Stimulated activated CD4-positive, alpha-beta T cell treated with anti-CD3 and anti-CD28 coated beads, Interleukin-1b, Interleukin-23, amount 100 ng/mL, for 48 hours (primary cell): ENCODE measurements at regions not wholly inside any gene's neighbourhood (a gene's known extent, or its start where the extent isn't known, plus 50 kb on each side); places are given as distances from the start of the nearest gene placed in this dataset.
"Not testable (repeated sequence)": the region's sequence is repeated elsewhere in the genome, so short reads cannot be mapped to it uniquely, and the experiment has no call there.

Experiments used
- DNase-seq: peaks from one replicate; pipeline ENCODE4 v3.0.0-alpha.2; 2020

- DNase-seq = not testable (repeated sequence)
Observed at GRCh38 chr1:188812836-188813573, 1664.7 kb downstream of the BRINP3 start.

DNA sequence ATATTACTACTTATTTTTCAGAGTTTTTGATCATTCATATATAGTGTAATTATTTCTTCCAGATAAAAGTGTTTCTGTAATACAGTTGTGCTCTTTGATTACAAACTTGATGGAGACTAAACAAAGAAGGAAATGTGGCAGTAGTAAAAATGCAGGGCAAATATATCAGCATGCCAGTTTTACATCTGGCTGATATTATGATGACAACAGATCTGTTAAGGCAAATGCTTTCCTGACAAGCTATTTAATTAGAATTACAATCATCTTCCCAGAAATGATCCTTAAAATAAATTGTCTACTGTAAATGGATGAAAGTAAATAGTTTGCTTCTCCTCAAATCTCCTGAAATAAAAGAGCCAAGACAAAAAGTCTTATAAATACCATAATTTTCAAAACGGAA is 1659.8 kb downstream of the BRINP3 start:
- DNase-seq = no peak

GRCh38 chr1:188822248-188822647 is 1655.4 kb downstream of the BRINP3 start:
- DNase-seq = no peak

DNA sequence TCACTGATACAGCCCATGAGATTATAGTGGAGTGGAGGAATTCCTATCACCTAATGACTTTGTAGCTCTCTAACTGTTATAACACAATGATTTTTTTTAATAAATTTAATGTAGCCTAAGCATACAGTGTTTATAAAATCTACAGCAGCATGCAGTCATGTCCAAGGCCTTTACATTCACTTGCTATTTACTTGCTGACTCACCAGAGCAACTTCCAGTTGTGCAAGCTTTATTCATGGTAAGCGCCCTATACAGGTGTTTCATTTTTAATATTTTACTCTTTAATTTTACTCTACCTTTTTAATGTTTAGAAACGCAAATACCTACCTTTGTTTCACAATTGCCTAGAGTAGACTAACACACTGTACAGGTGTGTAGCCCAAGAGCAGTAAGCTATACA is 1652.2 kb downstream of the BRINP3 start:
- no peak for DNase-seq

GRCh38 chr1:188826800-188827199 is 1650.9 kb downstream of the BRINP3 start:
- no peak for DNase-seq

DNA sequence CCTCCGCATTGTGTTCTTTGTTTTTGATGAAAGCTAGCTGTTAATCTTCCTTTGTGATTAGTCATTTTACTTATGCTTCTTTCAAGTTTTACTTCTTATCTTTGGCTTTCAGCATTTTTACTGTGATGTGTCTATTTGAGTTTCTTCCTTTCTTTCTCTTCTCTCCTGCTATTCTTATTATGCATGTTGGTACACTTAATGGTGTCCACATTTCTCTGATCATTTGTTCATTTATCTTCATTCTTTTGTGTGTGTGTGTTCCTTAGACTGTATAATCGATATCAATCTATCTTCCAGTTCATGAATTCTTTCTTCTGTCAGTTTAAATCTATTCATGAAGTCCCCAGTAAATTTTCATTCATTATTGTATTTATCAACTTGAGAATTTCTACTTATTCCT is 1650.3 kb downstream of the BRINP3 start:
- DNase-seq = no peak

DNA sequence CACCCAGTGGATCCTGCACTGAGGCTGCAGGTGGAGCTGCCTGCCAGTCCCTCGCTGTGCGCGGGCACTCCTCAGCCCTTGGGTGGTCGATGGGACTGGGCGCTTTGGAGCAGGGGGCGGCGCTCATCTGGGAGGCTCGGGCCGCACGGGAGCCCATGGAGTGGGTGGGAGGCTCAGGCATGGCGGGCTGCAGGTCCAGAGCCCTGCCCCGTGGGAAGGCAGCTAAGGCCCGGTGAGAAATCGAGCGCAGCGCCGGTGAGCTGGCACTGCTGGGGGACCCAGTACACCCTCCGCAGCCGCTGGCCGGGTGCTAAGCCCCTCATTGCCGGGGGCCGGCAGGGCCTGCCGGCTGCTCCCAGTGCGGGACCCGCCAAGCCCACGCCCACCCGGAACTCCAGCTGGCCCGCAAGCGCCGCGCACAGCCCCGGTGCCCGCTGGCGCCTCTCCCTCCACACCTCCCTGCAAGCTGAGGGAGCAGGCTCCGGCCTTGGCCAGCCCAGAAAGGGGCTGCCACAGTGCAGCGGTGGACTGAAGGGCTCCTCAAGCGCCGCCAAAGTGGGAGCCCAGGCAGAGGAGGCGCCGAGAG is 1636.5 kb downstream of the BRINP3 start:
- not testable (repeated sequence) for DNase-seq

DNA sequence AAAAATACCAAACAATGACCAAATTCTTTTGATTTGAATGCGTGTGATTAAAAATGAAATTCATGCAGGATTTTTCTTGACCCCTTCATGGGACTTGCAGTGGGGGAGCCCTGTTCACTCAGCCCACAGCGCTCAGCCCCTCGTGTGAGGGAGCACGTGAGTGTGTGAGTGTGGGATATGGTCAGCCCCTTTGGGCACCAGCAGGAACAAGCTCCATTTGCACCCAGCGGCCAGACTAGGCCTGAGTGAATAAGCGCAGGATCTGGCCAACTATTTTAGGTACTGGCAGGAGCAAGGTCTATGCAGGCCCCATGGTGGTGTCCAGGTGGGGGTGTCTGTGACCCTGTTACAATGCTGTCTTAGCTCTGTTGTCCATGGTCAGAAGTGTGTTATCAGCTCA is 1631.2 kb downstream of the BRINP3 start:
- DNase-seq = no peak

- no peak for DNase-seq
Observed at GRCh38 chr1:188857526-188858087, 1620.1 kb downstream of the BRINP3 start.

- DNase-seq = no peak
Observed at GRCh38 chr1:188867614-188868013, 1610.0 kb downstream of the BRINP3 start.

DNA sequence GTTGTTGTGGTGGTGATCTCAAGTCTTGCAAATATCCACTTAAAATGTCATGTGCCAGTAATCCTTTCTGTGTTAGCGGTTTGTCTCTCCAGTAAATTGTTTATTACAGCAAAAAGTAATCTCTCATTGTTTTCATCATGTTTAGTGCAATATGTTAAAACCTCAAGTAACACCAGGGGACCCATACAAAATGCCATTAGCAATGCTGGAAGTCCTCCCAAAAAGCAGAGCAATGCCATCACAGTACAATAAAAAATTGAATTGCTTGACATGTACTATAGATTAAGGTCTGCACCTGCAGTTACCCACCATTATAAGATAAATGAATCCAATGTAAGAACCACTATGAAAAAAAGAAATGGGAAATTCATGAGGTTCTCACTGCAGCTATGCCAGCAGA is 1606.5 kb downstream of the BRINP3 start:
- no peak for DNase-seq

DNA sequence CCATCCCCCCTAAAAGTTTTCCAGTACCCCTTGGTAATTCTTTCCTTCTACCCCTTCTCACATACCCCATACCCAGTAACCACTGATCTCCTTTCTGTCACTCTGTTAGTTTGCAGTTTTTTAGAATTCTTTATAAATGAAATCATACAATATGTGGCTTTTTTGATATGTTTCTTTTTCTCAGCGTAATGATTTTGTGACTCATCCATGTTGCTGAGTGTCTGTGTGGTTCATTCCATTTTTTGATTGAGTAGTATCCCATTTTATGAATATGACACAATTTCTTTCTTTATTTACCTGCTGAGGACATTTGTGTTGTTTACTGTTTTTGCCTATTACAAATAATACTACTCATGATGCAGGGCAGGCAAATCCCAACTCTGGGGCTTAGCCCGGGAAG is 1605.3 kb downstream of the BRINP3 start:
- DNase-seq = no peak

GRCh38 chr1:188877668-188878067 is 1600.0 kb downstream of the BRINP3 start:
- no peak for DNase-seq

DNA sequence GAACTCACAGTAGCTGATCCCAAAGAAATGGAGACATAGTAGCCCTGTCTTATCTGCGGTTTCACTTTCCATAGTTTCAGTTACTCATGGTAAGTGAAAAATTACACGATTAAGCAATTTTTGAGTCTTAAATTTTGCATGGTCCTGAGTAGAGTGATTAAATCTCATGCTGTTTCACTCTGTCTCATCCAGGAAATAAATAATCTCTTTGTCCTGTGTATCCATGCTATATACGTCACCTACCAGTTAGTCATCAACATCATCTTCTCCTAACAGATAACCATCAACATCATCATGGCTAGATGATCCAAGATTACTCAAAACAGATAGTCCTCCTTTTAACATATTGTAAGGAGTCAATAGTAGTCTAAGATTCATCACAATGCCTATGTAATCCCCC is 1589.3 kb downstream of the BRINP3 start:
- DNase-seq = no peak

- DNase-seq = no peak
Observed at GRCh38 chr1:188889166-188889565, 1588.5 kb downstream of the BRINP3 start.

GRCh38 chr1:188891958-188892357 is 1585.7 kb downstream of the BRINP3 start:
- DNase-seq = no peak

- DNase-seq = no peak
Observed at GRCh38 chr1:188895611-188896010, 1582.1 kb downstream of the BRINP3 start.

- DNase-seq = no peak
Observed at GRCh38 chr1:188903241-188903640, 1574.4 kb downstream of the BRINP3 start.

DNA sequence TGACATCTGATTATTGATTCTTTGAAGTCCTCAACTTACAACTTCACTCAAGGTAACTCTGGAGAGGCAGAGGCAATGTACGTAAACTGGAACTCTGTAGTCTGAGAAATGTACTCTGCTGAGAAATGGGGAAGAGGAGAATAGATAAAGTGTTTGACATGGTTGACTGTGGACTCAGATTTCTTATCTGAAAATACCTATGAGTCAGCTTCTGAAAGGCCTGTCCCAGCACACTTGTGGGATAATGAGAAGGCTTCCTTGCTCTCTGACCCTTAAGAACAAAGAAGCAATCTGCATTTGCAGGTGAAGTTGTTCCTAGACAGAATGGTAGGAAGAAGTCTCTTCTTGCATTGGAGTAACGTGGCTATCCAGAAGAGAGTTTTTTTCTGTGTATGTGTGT is 1573.5 kb downstream of the BRINP3 start:
- DNase-seq = no peak

DNA sequence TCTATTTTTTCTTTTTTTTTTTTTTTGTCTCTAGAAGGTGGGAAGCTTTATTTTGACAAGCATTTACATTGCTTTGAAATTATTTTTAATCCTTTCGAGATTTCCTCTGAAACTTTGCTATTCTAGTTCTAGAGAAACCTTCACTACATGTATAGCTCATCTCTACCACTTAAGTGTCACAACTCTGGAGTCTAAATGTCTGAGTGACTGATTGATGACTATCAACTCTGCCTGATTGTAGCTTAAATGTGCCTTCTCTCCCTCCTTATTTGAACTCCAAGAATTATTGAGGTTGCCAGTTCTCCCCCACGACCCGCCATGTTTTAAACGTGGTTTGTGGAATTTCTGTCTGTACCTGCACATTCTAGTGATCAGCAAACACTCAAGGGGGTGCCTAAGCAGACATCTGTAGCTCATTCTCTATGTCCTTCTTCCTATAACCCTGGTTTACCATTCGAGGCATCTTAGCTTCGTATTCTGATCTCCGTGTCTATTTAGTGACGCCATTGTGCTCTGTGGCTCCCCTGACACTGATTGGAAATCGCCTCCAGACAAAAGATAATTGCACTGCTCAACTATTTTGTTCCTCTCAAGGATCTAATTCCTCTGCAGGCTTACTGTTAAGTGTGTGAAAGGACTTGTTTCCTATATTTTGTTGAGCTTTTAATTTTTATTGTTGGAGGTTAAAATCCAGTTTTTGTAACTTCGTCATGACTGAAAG is 1570.6 kb downstream of the BRINP3 start:
- no peak for DNase-seq

DNA sequence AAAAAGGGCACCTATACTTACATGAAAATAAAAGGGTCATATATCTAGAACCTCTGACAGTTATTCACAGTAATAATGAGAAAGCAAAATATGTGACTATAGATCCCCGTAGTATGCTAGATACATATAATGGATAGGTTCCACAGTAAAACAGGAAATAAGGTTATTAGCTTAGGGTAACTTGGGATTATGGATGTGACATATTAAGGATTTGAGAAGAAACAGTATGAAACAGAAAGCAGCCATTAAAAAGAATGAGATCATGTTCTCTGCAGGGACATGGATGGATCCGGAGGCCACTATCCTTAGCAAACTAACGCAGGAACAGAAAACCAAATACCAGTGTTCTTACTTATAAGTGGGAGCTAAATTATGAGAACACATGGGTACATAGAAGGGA is 1547.3 kb downstream of the BRINP3 start:
- no peak for DNase-seq

DNA sequence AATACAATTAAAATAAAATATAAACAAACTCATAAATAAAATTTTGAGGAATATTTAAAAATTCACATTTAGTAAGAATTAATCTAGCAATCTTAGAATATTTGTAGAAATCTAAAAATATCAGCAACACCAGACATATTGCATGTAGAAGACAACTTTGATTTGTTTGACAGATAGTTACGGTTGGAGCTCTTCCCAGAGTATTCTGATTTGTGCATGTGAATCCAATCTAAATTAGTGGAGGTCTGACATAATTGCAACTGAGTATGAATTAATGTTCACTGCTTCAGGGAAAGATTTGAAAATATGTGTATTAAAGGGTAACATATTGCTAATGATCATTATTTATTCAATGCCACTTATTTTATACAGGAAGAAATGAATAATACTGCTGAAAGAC is 1546.2 kb downstream of the BRINP3 start:
- DNase-seq = no peak

DNA sequence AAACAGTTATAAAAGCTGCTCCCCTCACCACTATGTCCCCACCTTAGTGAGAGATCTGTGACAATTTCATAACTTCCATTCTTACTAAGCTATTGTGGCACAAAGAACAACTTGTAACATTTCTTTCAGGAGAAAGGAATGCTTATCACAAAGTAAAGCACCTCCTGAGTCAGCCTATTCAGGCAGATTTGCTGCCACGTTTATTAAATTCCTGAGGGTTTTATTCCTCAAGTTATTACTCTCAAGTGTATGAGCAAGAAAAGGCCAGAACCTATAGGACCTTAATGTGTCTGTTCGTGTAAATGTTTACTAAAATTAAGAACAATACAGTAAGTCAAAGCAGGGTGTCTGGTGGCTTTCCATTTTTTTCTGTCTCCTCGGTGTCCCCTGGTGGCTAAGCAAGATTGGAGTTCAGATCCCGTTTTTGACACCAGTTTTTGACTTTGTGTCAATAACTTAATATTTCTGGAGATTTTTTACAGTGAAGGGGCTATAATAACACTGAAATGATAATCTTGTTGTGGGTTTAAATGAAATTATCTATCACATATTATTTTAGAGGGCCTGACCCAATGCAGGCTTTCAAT is 1539.6 kb downstream of the BRINP3 start:
- DNase-seq = no peak

GRCh38 chr1:188941986-188942385 is 1535.7 kb downstream of the BRINP3 start:
- no peak for DNase-seq
